Astrocyte of the spinal cord (primary cell): ENCODE measurements at regions not wholly inside any gene's neighbourhood (a gene's known extent, or its start where the extent isn't known, plus 50 kb on each side); places are given as distances from the start of the nearest gene placed in this dataset.
"Not testable (repeated sequence)": the region's sequence is repeated elsewhere in the genome, so short reads cannot be mapped to it uniquely, and the experiment has no call there.

Experiments
- DNase-seq: peaks from one replicate; pipeline ENCODE4 v3.0.0; 2011; ENCODE audit warnings: low read depth, low spot score
- H3K4me3 ChIP-seq: 2 replicates; pipeline ENCODE4 v1.5.1; 2011; ENCODE audit warnings: low read depth, mild to moderate bottlenecking, low read length, moderate library complexity
- CTCF ChIP-seq: IDR thresholded peaks from 2 replicates; pipeline ENCODE4 v1.5.1; 2012; ENCODE audit warnings: low read depth, mild to moderate bottlenecking, low read length, inconsistent platforms
- in situ Hi-C: cut with HindIII; loops from 2 replicates; pipeline ENCODE4 v1.10.0; 2017; ENCODE audit warnings: low sequenced_read_pairs

- no peak for TF ChIP-seq CTCF
- DNase-seq, result no peak
- in situ Hi-C loops, result no loop called here
- no peak overlapping the region for H3K4me3 ChIP-seq
These were observed 106.8 kb upstream of the RAP2B start for GRCh38 chr3:153055217-153055616.

- no peak for TF ChIP-seq CTCF
- no peak overlapping the region for H3K4me3 ChIP-seq
- in situ Hi-C loops, result no loop called here
- DNase-seq, result no peak
These were observed 106.2 kb upstream of the RAP2B start for GRCh38 chr3:153055779-153056178.

GRCh38 chr3:153058031-153058688 is 103.9 kb upstream of the RAP2B start:
- in situ Hi-C loops, H3K4me3 ChIP-seq: not testable (repeated sequence)
- DNase-seq, result peak; percentile 81

- no peak overlapping the region for H3K4me3 ChIP-seq
- no peak for TF ChIP-seq CTCF
- DNase-seq, result no peak
- in situ Hi-C loops, result no loop called here
These were observed 101.7 kb upstream of the RAP2B start for GRCh38 chr3:153060346-153060745.

- DNase-seq, result no peak
- H3K4me3 ChIP-seq, result no peak overlapping the region
- in situ Hi-C loops, result no loop called here
- no peak for TF ChIP-seq CTCF
These were observed 100.0 kb upstream of the RAP2B start for GRCh38 chr3:153061938-153062528.

- H3K4me3 ChIP-seq, result no peak overlapping the region
- in situ Hi-C loops, result no loop called here
- DNase-seq, result no peak
- TF ChIP-seq CTCF, result no peak
These were observed 98.7 kb upstream of the RAP2B start for GRCh38 chr3:153063337-153063736.

GRCh38 chr3:153066983-153067382 is 95.0 kb upstream of the RAP2B start:
- in situ Hi-C loops, result no loop called here
- no peak overlapping the region for H3K4me3 ChIP-seq
- no peak for TF ChIP-seq CTCF
- no peak for DNase-seq
